ENCODE measurements at regions not wholly inside any gene's neighbourhood (a gene's known extent, or its start where the extent isn't known, plus 50 kb on each side); places are given as distances from the start of the nearest gene placed in this dataset.

GRCh38 chr3:110180733-110181132 lies 843.4 kb upstream of the DPPA4 start:
- H3K9ac ChIP-seq (ENCODE audit: low read depth, low read length) = no peak overlapping the region
- peaks cover 6% of the 10 kb centered on the region for H3K4me1 ChIP-seq (ENCODE audit: control insufficient read depth, insufficient read depth, low read length)
- H3K9me3 ChIP-seq (replicated peaks; ENCODE audit: low read length) = no peaks in the 10 kb centered on the region
- H3K36me3 ChIP-seq (ENCODE audit: insufficient read depth, low read length) = no peaks in the 10 kb centered on the region
- no peaks in the 10 kb centered on the region for H3K27me3 ChIP-seq (ENCODE audit: control insufficient read depth, insufficient read depth, low read length)
- no peak overlapping the region for H3K4me3 ChIP-seq (ENCODE audit: low read length)
- peak overlapping the region; percentile 6 for H3K4me2 ChIP-seq (ENCODE audit: low read length)

GRCh38 chr3:110181226-110181625 lies 843.9 kb upstream of the DPPA4 start:
- no peak overlapping the region for H3K4me3 ChIP-seq (ENCODE audit: low read length)
- no peaks in the 10 kb centered on the region for H3K27me3 ChIP-seq (ENCODE audit: control insufficient read depth, insufficient read depth, low read length)
- H3K4me1 ChIP-seq (ENCODE audit: control insufficient read depth, insufficient read depth, low read length) = peaks cover 6% of the 10 kb centered on the region
- H3K36me3 ChIP-seq (ENCODE audit: insufficient read depth, low read length) = no peaks in the 10 kb centered on the region
- H3K4me2 ChIP-seq (ENCODE audit: low read length) = peak overlapping the region; percentile 6
- no peak overlapping the region for H3K9ac ChIP-seq (ENCODE audit: low read depth, low read length)
- H3K9me3 ChIP-seq (replicated peaks; ENCODE audit: low read length) = no peaks in the 10 kb centered on the region

GRCh38 chr3:110184536-110184935 lies 847.2 kb upstream of the DPPA4 start:
- Histone ChIP-seq H3K9me3 (replicated peaks; ENCODE audit: low read length) (no peaks in the 10 kb centered on the region), H3K36me3 (ENCODE audit: insufficient read depth, low read length) (no peaks in the 10 kb centered on the region), H3K27me3 (ENCODE audit: control insufficient read depth, insufficient read depth, low read length) (no peaks in the 10 kb centered on the region), H3K4me2 (ENCODE audit: low read length) (no peak overlapping the region), H3K9ac (ENCODE audit: low read depth, low read length) (no peak overlapping the region), H3K4me1 (ENCODE audit: control insufficient read depth, insufficient read depth, low read length) (peaks cover 6% of the 10 kb centered on the region), H3K4me3 (ENCODE audit: low read length) (no peak overlapping the region)

- Histone ChIP-seq H3K27me3 (ENCODE audit: control insufficient read depth, insufficient read depth, low read length) (no peaks in the 10 kb centered on the region), H3K4me3 (ENCODE audit: low read length) (no peak overlapping the region), H3K4me1 (ENCODE audit: control insufficient read depth, insufficient read depth, low read length) (no peaks in the 10 kb centered on the region), H3K9ac (ENCODE audit: low read depth, low read length) (no peak overlapping the region), H3K9me3 (replicated peaks; ENCODE audit: low read length) (no peaks in the 10 kb centered on the region), H3K36me3 (ENCODE audit: insufficient read depth, low read length) (no peaks in the 10 kb centered on the region), H3K4me2 (ENCODE audit: low read length) (no peak overlapping the region)
These were observed 855.7 kb upstream of the DPPA4 start for GRCh38 chr3:110193074-110193473.

- Histone ChIP-seq H3K4me1 (ENCODE audit: control insufficient read depth, insufficient read depth, low read length) (no peaks in the 10 kb centered on the region), H3K36me3 (ENCODE audit: insufficient read depth, low read length) (no peaks in the 10 kb centered on the region), H3K9ac (ENCODE audit: low read depth, low read length) (no peak overlapping the region), H3K27me3 (ENCODE audit: control insufficient read depth, insufficient read depth, low read length) (no peaks in the 10 kb centered on the region), H3K4me3 (ENCODE audit: low read length) (no peak overlapping the region), H3K9me3 (replicated peaks; ENCODE audit: low read length) (no peaks in the 10 kb centered on the region), H3K4me2 (ENCODE audit: low read length) (no peak overlapping the region)
These were observed 861.6 kb upstream of the DPPA4 start for GRCh38 chr3:110198717-110199587.

- Histone ChIP-seq H3K27me3 (ENCODE audit: control insufficient read depth, insufficient read depth, low read length) (no peaks in the 10 kb centered on the region), H3K4me1 (ENCODE audit: control insufficient read depth, insufficient read depth, low read length) (no peaks in the 10 kb centered on the region), H3K9ac (ENCODE audit: low read depth, low read length) (no peak overlapping the region), H3K4me2 (ENCODE audit: low read length) (no peak overlapping the region), H3K36me3 (ENCODE audit: insufficient read depth, low read length) (no peaks in the 10 kb centered on the region), H3K9me3 (replicated peaks; ENCODE audit: low read length) (no peaks in the 10 kb centered on the region), H3K4me3 (ENCODE audit: low read length) (no peak overlapping the region)
These were observed 862.2 kb upstream of the DPPA4 start for GRCh38 chr3:110199588-110199943.

GRCh38 chr3:110210086-110210660 lies 861.4 kb upstream of the NECTIN3 start:
- Histone ChIP-seq H3K9me3 (replicated peaks; ENCODE audit: low read length) (no peaks in the 10 kb centered on the region), H3K4me2 (ENCODE audit: low read length) (no peak overlapping the region), H3K27me3 (ENCODE audit: control insufficient read depth, insufficient read depth, low read length) (no peaks in the 10 kb centered on the region), H3K9ac (ENCODE audit: low read depth, low read length) (no peak overlapping the region), H3K36me3 (ENCODE audit: insufficient read depth, low read length) (no peaks in the 10 kb centered on the region), H3K4me3 (ENCODE audit: low read length) (no peak overlapping the region), H3K4me1 (ENCODE audit: control insufficient read depth, insufficient read depth, low read length) (no peaks in the 10 kb centered on the region)

- Histone ChIP-seq H3K4me1 (ENCODE audit: control insufficient read depth, insufficient read depth, low read length) (no peaks in the 10 kb centered on the region), H3K4me3 (ENCODE audit: low read length) (no peak overlapping the region), H3K9me3 (replicated peaks; ENCODE audit: low read length) (no peaks in the 10 kb centered on the region), H3K36me3 (ENCODE audit: insufficient read depth, low read length) (no peaks in the 10 kb centered on the region), H3K27me3 (ENCODE audit: control insufficient read depth, insufficient read depth, low read length) (no peaks in the 10 kb centered on the region), H3K9ac (ENCODE audit: low read depth, low read length) (no peak overlapping the region), H3K4me2 (ENCODE audit: low read length) (no peak overlapping the region)
These were observed 845.0 kb upstream of the NECTIN3 start for GRCh38 chr3:110226645-110227044.

GRCh38 chr3:110227991-110228390 lies 843.6 kb upstream of the NECTIN3 start:
- H3K9me3 ChIP-seq (replicated peaks; ENCODE audit: low read length) = no peaks in the 10 kb centered on the region
- H3K27me3 ChIP-seq (ENCODE audit: control insufficient read depth, insufficient read depth, low read length) = no peaks in the 10 kb centered on the region
- H3K36me3 ChIP-seq (ENCODE audit: insufficient read depth, low read length) = no peaks in the 10 kb centered on the region
- H3K4me1 ChIP-seq (ENCODE audit: control insufficient read depth, insufficient read depth, low read length) = no peaks in the 10 kb centered on the region
- no peak overlapping the region for H3K4me3 ChIP-seq (ENCODE audit: low read length)
- no peak overlapping the region for H3K4me2 ChIP-seq (ENCODE audit: low read length)
- no peak overlapping the region for H3K9ac ChIP-seq (ENCODE audit: low read depth, low read length)

- Histone ChIP-seq H3K9me3 (replicated peaks; ENCODE audit: low read length) (no peaks in the 10 kb centered on the region), H3K4me2 (ENCODE audit: low read length) (no peak overlapping the region), H3K27me3 (ENCODE audit: control insufficient read depth, insufficient read depth, low read length) (no peaks in the 10 kb centered on the region), H3K4me1 (ENCODE audit: control insufficient read depth, insufficient read depth, low read length) (no peaks in the 10 kb centered on the region), H3K4me3 (ENCODE audit: low read length) (no peak overlapping the region), H3K9ac (ENCODE audit: low read depth, low read length) (no peak overlapping the region), H3K36me3 (ENCODE audit: insufficient read depth, low read length) (no peaks in the 10 kb centered on the region)
These were observed 836.8 kb upstream of the NECTIN3 start for GRCh38 chr3:110234831-110235230.

GRCh38 chr3:110236976-110237610 lies 834.5 kb upstream of the NECTIN3 start:
- Histone ChIP-seq H3K9me3 (replicated peaks; ENCODE audit: low read length) (no peaks in the 10 kb centered on the region), H3K27me3 (ENCODE audit: control insufficient read depth, insufficient read depth, low read length) (no peaks in the 10 kb centered on the region), H3K4me3 (ENCODE audit: low read length) (no peak overlapping the region), H3K4me2 (ENCODE audit: low read length) (no peak overlapping the region), H3K4me1 (ENCODE audit: control insufficient read depth, insufficient read depth, low read length) (no peaks in the 10 kb centered on the region), H3K9ac (ENCODE audit: low read depth, low read length) (no peak overlapping the region), H3K36me3 (ENCODE audit: insufficient read depth, low read length) (no peaks in the 10 kb centered on the region)
